ENCODE measurements at regions not wholly inside any gene's neighbourhood (a gene's known extent, or its start where the extent isn't known, plus 50 kb on each side); places are given as distances from the start of the nearest gene placed in this dataset.

DNA sequence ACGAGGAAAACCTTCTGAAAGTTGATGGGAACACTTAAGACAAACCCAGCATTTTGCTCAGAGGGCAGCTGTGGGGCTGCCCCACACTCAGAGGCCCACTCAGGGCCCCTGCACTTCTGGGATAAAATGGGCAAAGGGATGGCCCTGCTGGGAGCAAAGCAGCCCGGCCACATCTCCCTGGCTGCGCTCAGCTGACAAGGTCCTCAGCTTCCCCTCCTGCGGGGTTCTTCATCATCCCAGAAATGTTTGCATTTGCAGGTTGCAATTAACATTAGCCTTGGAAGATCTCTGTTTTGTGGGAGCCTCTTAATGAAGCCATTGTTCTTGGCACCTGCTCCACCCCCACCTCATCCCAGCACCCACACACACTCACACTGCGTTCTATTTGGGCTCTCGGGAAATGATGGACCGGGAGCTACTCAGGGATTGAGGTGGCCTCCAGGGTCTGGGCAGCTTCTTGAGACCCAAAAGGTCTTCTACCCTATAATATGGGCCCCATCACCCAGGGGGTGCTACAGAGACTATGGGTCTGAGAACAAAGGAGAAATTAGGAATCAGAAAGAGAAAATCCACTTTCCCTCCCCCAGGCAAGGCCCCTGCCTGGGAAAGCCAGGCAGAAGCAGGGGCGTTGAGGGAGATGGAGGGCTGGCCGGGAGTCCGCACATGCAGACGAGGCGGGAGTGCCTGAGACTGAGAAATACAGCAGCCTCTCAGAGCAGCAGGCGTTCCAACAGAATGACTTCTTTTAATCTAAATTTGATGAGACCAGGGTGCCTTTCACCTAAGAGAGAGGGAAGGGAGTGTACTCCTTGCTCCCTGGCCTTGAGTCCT is 53.7 kb upstream of the RPL38 start:
- H3K4me3 ChIP-seq (ENCODE audit: low read depth, low read length): no peak overlapping the region
- no peak for TF ChIP-seq CTCF (IDR thresholded peaks at IDR 0.05; ENCODE audit: low read depth, low read length)

DNA sequence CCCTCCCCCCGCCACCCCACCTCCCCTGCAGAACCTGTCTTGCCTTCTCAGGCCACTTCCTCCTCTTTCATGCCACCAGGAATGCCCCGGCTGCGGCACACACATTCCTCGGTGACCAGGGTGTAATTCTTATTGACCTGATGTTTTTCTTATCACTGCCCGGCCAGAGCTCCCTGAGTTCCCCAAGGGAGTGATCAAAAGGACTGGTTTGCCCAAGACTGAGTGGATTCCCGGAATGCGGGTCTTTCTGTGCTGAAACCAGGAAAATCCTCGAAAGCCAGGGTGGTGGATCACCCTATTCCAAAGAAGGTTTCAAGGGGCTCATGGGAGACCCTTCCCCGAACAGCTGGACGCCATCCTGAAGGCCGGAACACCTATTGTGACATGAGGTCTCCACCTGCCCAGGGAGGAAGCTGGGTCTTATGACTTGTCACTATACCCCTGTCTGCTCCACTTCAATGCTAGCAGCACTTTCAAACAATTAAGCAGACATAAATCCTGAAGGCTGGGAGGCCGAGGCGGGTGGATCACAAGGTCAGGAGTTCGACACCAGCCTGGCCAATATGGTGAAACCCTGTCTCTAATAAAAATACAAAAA is 53.0 kb upstream of the RPL38 start:
- H3K4me3 ChIP-seq (ENCODE audit: low read depth, low read length): no peak overlapping the region
- TF ChIP-seq CTCF (IDR thresholded peaks at IDR 0.05; ENCODE audit: low read depth, low read length): no peak

GRCh38 chr17:74151551-74152315 is 51.7 kb upstream of the RPL38 start:
- TF ChIP-seq CTCF (IDR thresholded peaks at IDR 0.05; ENCODE audit: low read depth, low read length): no peak
- H3K4me3 ChIP-seq (ENCODE audit: low read depth, low read length): no peak overlapping the region

GRCh38 chr17:74152591-74153455 is 50.7 kb upstream of the RPL38 start:
- no peak for TF ChIP-seq CTCF (IDR thresholded peaks at IDR 0.05; ENCODE audit: low read depth, low read length)
- H3K4me3 ChIP-seq (ENCODE audit: low read depth, low read length): no peak overlapping the region

DNA sequence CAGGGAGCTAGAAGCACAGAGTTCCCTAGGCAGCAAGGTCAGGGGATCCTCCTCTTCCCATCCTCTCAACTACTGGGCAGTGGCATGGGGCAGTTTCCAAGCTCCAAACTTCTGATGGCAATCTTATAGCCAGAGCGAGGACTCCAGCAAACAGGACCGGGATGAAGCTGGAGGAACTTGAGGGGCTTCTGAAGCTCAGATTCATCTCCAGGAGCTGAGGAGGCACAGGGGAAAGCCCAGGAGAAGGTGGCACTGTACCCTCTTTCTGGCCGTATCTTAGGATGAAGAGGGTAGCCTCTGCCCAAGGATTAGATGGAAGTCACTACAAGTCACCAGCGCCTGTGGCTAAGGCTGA is 50.0 kb upstream of the RPL38 start:
- no peak for TF ChIP-seq CTCF (IDR thresholded peaks at IDR 0.05; ENCODE audit: low read depth, low read length)
- H3K4me3 ChIP-seq (ENCODE audit: low read depth, low read length): no peak overlapping the region

Data from WI38 (cell line).